HG02981 (cell line): ENCODE measurements at regions not wholly inside any gene's neighbourhood (a gene's known extent, or its start where the extent isn't known, plus 50 kb on each side); places are given as distances from the start of the nearest gene placed in this dataset.
"Not testable (repeated sequence)": the region's sequence is repeated elsewhere in the genome, so short reads cannot be mapped to it uniquely, and the experiment has no call there.

Experiments
- ATAC-seq: cut with Tn5 transposase; IDR thresholded peaks from one replicate; pipeline ENCODE4 v1.9.1; 2021; ENCODE audit warnings: mild to moderate bottlenecking, moderate library complexity; ENCODE audit not compliant: unreplicated experiment

- no peak for ATAC-seq
Observed at GRCh38 chr11:42802201-42802899, 509.4 kb upstream of the API5 start.

DNA sequence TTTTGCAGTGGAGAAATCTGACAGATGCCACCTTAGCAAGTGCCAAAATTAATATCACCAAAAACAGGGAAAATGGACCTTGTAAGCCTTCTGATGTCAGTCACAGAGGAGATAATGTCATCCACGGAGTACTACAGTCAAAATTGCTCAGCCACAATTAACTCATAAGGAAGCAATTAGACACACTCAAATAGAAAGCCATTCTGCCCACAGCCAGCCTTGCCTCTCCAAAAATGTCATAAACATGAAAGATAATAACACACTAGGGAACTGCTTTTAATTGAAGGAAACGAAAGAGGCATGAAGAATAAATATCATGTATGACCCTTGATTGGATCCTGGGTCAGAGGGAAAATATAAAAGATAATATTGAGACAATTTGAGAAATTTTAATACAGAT, 505.6 kb upstream of the API5 start:
- ATAC-seq, result no peak

GRCh38 chr11:42812361-42812760, 499.4 kb upstream of the API5 start:
- ATAC-seq, result no peak

GRCh38 chr11:42812960-42813359, 498.8 kb upstream of the API5 start:
- ATAC-seq, result no peak

GRCh38 chr11:42816471-42816870, 495.3 kb upstream of the API5 start:
- ATAC-seq, result no peak

DNA sequence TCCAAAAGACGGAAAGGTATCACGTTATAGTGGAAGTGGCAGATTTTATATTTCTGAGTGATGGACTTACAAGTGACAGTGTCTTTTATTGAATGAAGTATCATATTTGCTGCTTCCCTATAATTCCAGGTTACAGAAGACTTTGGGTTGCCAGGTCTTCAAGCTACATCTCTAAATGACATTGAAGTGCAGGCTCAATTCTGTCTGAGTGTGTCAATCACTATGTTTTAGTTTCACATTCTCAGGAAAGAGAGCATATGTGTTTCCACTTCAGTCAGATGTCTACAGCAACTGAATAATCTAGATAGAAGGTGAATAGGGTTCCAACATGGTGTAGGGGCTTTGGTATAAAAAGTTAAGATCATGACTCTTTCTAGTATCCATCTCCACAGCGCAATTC, 492.7 kb upstream of the API5 start:
- ATAC-seq, result no peak

DNA sequence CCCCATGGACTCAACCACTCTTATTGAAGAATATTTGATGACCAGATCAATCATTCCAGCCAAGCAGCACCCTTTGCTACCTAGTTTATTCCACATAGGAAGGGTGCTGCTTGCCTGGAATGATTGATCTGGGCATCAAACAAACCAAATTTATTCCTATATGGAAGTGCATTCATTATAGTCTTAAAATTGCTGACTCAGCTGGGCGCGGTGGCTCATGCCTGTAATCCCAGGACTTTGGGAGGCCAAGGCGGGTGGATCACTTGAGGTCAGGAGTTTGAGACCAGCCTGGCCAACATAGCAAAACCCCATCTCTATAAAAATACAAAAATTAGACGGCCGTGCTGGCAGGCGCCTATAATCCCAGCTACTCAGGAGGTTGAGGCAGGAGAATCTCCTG, 489.6 kb upstream of the API5 start:
- ATAC-seq, result not testable (repeated sequence)

DNA sequence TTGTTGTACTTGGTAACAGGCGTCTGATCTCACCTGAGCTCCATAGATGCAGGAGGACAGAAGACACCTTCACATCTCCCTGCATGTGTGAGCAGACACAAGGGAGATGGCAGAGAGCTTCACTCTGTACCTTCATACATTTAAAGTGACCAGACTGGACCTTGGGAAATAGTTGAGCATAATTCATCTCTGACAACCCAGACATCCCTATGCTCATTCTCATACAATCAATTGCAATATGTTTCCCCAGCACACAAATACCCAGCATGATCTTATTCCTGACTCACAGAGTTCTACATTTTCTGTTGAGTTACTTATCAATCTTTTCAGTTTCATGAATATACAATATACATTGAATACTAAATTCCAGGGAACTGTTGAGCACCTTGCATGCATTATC, 488.2 kb upstream of the API5 start:
- ATAC-seq, result no peak

GRCh38 chr11:42824067-42824466, 487.7 kb upstream of the API5 start:
- no peak for ATAC-seq

GRCh38 chr11:42825598-42825997, 486.2 kb upstream of the API5 start:
- ATAC-seq, result no peak

- ATAC-seq, result no peak
Observed at GRCh38 chr11:42827845-42828244, 484.0 kb upstream of the API5 start.

- ATAC-seq, result no peak
Observed at GRCh38 chr11:42837994-42838393, 473.8 kb upstream of the API5 start.

- ATAC-seq, result no peak
Observed at GRCh38 chr11:42840176-42840829, 471.5 kb upstream of the API5 start.

- ATAC-seq, result no peak
Observed at GRCh38 chr11:42840860-42841259, 470.9 kb upstream of the API5 start.

DNA sequence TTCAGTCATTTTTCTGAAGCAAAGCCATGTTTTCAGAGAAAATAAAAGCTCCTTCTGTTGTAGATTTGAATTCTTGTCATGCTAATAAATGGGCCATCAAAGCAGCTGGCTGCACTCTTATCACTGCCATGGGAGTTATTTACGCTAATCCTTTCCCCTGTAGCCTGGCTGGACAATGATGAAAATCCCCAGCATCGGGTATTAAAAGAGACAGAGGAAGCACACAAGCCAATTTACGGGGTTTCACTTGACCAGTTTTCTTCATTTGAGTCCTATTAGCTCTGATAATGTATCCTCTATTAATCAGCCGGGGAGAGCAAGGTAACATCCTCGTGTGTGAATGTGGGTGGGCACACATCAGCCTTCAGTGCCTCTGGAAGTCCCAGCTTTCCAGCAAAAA, 470.2 kb upstream of the API5 start:
- no peak for ATAC-seq

DNA sequence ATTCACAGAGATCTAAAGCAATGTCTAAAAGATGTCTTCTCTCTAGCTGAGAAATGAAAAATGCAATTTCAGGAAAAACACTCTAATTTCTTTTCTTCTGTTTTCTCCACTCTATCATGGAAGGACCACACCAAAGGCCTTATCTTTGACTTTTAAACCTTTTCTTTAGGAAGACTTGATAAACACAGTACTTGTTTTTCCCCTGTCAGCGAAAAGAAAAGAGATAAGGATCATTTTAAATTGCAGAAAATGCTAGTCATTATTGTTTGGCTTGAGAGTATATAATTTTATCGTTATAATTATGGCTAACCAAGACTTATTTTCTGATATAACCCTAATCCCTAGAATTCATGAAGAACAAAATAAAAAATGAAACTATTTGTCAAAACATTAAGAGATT, 462.4 kb upstream of the API5 start:
- no peak for ATAC-seq

GRCh38 chr11:42857344-42857743, 454.5 kb upstream of the API5 start:
- ATAC-seq, result no peak

- no peak for ATAC-seq
Observed at GRCh38 chr11:42870480-42870879, 441.3 kb upstream of the API5 start.

- not testable (repeated sequence) for ATAC-seq
Observed at GRCh38 chr11:42873800-42874405, 437.9 kb upstream of the API5 start.

- ATAC-seq, result not testable (repeated sequence)
Observed at GRCh38 chr11:42881335-42881734, 430.5 kb upstream of the API5 start.

DNA sequence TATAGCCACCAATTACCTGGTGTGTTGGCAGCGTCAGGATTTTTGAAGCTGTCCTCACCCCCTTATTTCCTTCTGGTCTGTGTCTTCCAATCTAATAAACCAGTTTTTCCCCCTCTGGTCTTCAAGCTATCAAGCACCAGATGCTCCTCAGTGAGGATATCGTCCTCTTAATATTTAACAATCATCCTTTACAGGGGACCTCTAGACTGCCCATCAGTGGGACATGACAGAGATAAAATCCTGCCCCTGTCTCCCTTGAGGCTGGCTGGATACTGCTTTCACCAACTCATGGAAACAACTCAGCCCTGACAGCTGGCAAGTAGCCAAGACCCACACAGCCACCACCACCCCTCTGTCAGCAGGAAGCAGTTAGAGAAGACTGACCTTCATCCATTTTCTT, 421.0 kb upstream of the API5 start:
- no peak for ATAC-seq

GRCh38 chr11:42901084-42901483, 410.7 kb upstream of the API5 start:
- ATAC-seq, result no peak
